Stimulated activated CD4-positive, alpha-beta T cell treated with anti-CD3 and anti-CD28 coated beads, Interleukin-2, amount 100 ng/mL, for 48 hours (primary cell): ENCODE measurements at regions not wholly inside any gene's neighbourhood (a gene's known extent, or its start where the extent isn't known, plus 50 kb on each side); places are given as distances from the start of the nearest gene placed in this dataset.
A peak's percentile ranks its signal among the peaks of the same experiment; 100 is the strongest.

Source experiments
- DNase-seq, 2 donors: peaks; one replicate each; pipeline ENCODE4 v3.0.0-alpha.2; 2020

GRCh38 chr6:25070547-25071366 is 135.0 kb upstream of the RIPOR2 start:
- DNase-seq, result peak; percentile 73 to 77

DNA sequence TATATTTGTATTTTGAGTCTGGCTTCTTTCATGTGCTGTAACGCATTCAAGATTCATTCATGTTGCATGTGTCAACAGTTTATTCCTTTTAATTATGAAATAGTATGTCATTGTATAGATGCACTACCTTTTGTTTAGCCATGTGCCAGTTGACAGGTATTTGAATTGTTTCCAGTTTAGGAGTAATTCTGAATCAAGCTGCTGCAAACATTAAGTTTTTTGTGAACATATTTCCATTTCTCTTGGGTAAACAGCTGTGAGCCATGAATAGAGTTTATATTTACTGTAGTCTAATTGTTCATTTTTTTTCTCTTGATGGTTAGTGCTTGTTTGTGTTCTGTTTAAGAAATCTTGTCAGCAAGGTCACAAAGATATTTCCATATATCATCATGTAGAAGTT is 142.4 kb upstream of the RIPOR2 start:
- no peak for DNase-seq

GRCh38 chr6:25083784-25084507 is 148.2 kb upstream of the RIPOR2 start:
- DNase-seq, result no peak

GRCh38 chr6:25084508-25084833 is 148.7 kb upstream of the RIPOR2 start:
- no peak for DNase-seq

DNA sequence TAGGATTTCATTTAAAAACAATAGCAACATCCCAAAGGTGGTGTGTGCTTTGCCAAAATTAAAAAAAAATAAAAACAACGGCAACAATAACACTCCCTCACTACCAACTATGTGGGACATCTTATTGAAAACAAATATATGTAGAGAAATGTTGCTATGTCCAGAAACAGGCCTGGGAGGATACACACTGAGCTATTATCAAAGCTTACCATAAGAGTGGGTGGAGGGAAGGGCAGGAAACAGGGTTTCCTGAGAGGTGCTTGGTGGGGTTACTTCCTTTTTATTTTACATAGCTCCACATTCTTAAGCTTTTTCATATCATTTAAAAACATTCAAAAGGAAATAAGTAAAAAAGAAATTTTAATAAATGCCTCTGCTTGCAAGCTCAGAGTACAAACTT is 150.0 kb upstream of the RIPOR2 start:
- no peak for DNase-seq

DNA sequence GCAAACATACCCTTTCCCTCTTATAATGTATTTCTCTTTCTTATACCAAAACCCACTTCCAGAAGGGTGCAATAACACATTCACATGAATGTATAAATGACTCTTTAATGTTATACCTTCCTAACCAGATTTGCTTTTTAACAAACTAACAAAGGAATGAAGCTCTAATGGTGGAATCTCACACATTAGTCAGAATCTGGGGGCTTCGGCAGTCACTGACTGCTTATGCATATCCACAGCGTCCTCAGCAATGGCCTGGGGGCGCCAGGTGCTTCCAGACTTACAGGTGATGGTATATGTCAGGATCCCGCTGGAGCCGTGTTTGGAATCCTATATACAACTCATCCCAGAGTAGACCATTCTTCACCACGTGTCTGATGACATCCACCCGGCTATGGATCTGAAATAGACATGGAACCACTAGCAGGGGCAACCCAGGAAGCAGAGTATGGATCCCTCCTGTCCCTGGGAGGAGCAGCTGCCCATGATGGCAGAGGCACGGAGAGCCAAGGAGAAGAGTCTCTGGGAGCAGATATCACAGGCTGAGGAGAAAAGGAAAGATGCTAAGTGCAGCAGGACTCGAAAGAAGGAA is 150.8 kb upstream of the RIPOR2 start:
- DNase-seq, result no peak

DNA sequence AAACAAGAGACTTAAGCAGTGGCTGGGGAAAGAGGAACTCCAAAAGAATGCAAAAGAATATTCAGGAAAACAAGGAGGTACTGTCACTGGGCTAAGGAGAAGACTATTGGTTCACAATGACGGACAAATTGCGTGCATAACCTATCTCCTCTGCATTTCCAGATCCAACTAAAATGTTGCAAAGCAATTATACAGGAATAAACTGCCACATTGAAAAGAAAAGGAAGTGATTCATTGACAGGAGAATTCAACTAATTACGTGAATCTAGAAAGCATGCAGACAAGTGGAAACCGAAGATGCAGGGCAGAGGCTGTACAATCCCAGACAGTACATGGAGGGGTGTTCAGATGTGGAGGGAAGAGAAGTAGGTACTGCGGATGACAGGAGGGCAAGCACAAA is 152.8 kb upstream of the RIPOR2 start:
- no peak for DNase-seq

DNA sequence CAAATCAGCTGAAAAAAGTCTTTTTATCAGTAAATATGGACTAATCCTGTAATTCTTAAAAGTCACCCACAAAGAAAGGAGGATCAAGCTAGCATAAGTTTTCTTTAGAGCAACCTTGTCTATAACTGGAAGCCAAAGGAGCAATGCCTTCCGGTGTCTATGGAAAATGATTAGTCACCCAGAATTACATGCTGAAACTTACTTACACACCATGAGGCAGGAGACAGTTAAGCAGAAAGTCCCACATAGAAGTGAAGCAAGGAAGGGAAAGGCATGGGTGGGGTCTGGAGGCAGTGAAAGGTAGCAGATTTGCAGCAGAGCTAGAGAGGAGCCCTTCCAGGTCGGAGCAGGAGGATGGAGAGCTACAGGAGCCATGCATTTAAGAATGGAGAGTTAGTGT is 153.7 kb upstream of the RIPOR2 start:
- DNase-seq, result no peak

DNA sequence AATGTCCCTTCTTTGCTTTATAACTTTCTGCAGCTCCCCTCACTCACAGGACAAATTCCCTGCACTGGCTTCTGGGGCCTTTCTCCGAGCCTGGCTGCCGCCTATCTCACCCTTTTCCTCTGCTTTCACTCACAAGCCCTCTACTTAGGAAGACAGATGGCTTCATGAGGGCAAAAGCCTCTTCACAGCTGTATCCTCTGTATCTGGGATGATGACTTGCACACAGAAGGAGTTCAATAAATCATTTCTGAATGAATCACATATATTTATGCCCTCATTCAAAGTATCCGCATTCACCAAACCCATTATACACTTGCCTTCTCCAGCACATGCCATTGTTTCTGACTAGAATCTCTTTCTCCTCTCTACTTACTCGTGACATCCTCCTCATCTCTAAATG is 159.0 kb upstream of the RIPOR2 start:
- DNase-seq, result no peak

DNA sequence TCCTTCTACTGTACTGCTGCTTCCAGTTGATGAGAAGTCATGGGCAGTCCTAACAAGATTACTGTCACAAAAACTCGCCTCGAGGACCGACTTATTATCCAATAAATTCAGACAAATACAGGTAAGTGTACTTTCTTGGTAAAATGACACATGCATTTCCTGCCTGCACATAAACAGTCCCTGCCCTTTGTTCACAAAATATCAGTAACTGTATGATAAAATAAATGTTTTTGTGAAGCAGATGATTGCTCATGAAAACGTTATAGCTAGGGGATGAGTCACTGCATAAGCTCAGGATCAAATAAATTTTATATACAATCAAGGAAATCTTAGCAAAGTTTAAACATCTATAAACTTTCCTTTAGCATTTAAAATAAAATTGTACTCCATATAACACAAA is 164.5 kb upstream of the RIPOR2 start:
- DNase-seq, result no peak

GRCh38 chr6:25103603-25104002 is 167.8 kb upstream of the RIPOR2 start:
- DNase-seq, result no peak

DNA sequence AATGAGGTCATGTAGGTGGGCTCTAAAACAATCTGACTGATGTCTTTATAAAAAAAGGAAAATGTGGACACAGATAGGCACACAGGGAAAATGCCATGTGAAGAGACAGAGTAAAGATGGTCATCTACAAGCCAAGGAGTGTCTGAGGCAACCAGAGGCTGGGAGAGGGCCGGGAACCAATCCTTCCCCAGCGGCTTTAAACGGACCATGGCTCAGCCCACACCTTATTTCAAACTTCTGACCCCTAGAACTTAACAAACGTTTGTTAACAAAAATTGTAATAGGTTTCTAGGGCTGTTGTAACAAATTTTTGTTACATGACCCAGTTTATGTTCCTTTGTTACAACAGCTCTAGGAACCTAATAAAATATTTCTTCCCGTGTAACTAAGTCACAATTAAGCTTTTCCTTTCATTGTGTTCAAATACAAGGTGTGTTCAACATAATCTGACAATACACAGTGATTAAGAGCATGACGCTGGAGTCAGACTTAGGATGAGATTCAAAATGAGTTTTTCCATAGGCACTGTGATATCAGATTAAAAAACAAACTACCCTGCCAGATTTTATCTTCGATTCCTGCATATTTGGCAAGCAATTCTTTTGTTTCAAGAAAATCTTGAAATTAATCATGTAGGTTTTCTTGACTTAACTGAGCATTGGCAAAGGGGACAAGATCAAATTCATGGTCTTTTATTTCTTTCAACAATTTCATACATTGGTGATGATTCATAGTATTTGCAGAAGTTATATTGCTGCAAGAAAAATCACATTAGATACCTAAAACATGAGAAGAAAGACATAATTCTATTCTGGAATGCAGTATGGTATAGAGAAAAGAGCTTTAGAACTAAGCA is 169.5 kb upstream of the RIPOR2 start:
- no peak for DNase-seq

- no peak for DNase-seq
Measured at GRCh38 chr6:25107218-25107617, 171.5 kb upstream of the RIPOR2 start.

- no peak for DNase-seq
Measured at GRCh38 chr6:25111782-25112181, 167.4 kb upstream of the CARMIL1 start.

DNA sequence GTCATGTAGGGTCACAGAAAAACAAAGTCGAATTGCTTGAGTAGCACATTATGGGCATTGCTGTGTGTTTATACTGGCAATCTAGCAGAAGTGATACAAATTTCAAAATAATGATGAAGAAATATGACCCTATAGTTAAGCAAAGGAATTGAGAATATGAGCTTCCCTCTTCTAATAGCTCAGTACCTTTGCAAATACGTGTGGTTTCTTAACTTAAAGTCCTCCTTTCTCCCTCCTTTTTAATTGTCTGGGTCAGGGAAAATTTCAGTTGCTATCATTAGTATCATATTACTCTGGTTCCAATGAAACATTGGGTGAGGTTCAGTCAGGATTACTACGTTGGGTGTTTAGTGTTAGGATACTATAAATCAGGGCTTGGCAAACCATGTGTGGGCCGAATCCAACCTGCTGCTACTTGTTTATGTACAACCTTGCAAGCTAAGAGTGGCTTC is 166.8 kb upstream of the CARMIL1 start:
- no peak for DNase-seq

DNA sequence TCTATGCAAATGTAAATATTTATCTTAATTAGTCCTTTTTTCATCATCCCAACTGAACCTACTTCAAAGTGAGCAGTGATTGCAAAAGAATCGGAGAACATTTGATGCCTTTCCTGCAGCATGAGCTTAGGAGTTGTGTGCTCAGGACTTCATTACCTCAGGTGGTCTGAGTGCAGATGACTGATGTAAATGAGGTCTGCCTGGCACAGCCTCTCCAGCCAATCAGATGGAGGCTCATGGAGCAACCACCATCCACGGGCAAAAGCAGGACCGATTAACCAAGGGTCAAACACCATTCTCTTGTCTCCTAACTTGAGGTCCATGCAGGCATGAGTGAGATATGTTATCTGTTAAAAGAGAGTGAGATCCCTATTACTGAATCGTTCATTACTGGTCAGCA is 165.7 kb upstream of the CARMIL1 start:
- DNase-seq, result no peak

GRCh38 chr6:25118038-25118437 is 161.1 kb upstream of the CARMIL1 start:
- no peak for DNase-seq

DNA sequence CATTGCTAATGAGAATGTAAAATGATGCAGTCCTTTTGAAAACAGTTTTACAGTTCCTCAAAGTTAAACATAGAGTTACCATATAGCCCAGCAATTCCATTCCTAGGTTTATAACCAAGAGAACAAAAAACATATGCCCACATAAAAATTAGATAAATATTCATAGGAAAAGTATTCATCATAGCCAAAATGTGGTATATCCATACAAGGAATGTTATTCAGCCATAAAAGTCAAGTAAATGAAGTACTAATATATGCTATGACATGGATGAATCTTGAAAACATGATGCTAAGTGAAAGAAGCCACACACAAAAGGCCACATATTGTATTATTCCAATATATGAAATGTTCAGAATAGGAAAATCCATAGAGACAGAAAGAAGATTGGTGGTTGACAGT is 158.0 kb upstream of the CARMIL1 start:
- DNase-seq, result no peak

- no peak for DNase-seq
Measured at GRCh38 chr6:25122001-25122400, 157.2 kb upstream of the CARMIL1 start.

GRCh38 chr6:25122622-25123237 is 156.4 kb upstream of the CARMIL1 start:
- no peak for DNase-seq

DNA sequence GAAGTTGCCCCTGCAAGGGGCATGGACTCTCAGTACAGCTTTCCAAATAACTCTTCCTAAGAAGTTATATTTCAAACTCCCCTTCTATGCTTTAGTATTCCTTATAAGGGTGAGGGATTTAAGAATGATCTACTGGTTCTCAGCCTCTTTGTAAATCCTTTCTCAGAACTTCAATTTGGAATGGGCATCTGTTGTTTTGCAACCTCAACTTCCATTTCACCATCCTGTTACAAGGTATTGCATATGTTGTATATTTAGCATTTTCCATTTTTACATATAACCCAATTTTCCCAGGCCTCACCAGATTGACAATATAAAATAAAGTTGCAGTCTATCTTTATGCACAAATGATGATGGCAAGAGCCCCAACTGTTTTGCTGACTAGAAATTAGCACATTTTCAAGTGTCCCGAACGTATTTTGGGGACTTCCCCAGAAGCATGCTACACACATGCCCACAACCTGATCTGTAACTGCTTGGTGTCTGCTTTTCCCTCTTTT is 154.9 kb upstream of the CARMIL1 start:
- DNase-seq, result no peak

DNA sequence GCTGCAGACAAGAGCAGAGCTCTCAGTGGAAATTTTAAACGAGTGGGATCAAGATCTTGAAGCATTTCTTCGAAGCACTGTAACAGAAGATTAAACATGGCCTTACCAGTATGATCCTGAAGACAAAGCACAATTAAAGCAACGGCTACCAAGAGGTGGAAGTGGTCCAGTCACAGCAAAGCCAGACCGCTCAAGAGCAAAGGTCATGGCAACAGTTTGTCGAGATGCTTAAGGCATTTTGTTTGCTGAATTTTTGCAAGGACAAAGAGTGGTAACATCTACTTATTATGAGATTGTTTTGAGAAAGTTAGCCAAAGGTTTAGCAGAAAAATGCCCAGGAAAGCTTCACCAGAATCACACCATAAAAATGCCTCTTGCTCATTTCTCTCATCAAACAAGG is 153.4 kb upstream of the CARMIL1 start:
- no peak for DNase-seq
